ENCODE measurements at regions not wholly inside any gene's neighbourhood (a gene's known extent, or its start where the extent isn't known, plus 50 kb on each side); places are given as distances from the start of the nearest gene placed in this dataset.

DNA sequence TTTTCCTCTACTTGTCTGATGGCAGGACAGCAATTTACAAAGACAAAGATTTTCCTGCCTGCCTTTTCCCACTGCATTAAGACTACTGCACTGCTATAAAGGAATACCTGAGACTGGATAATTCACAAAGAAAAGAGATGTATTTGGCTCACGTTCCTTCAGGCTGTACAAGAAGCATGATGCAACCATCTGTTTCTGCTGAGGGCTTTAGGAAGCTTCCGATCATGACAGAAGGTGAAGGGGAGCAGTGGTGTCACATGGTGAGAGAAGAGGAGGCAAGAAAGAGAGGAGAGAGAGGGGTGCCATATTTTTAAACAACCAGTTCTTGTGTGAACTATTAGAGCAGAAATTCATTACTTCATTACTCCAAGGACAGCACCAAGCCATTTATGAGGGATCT lies 617.1 kb upstream of the HTR2C start:
- Histone ChIP-seq H3K9me3 (no peaks in the 10 kb centered on the region), H3K4me1 (no peaks in the 10 kb centered on the region), H3K4me3 (no peak overlapping the region), H3K27ac (no peak overlapping the region), H3K27me3 (no peaks in the 10 kb centered on the region), H3K36me3 (no peaks in the 10 kb centered on the region)
- 27% methylated on average over 2 of the region's 2 CpGs for WGBS (ENCODE audit: insufficient coverage, low coverage, low lambda C conversion rate, missing lambda C conversion rate)
- intact Hi-C loops (cut with DNase I): no loop called here
- DNase-seq: no peak
- TF ChIP-seq POLR2A (IDR thresholded peaks at IDR 0.05): no peak
- no peak for TF ChIP-seq CTCF (IDR thresholded peaks at IDR 0.05)
- no peak for ATAC-seq

DNA sequence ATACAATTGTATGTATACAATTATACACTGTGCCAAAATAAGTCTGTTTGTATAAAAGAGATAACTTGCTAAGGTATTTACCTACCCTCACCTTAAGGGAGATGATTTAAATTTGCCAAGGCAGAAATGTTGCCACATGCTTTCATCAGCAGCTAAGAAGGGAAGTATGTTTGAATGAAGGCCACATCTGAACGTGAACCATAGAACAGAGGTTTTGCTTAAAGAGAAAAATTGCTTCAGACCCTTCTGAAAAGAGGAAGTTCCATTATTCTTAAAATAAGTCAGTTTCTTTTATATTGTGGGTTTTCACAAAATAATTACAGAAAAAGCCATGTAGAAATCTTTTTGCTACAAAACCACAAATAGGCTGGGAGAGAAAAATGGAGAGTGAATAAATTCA lies 621.5 kb upstream of the HTR2C start:
- no peaks in the 10 kb centered on the region for H3K36me3 ChIP-seq
- DNase-seq (no peak), ATAC-seq (no peak)
- intact Hi-C loops (cut with DNase I): no loop called here
- TF ChIP-seq POLR2A (IDR thresholded peaks at IDR 0.05) (no peak), CTCF (IDR thresholded peaks at IDR 0.05) (no peak)
- H3K4me1 ChIP-seq: no peaks in the 10 kb centered on the region
- no peaks in the 10 kb centered on the region for H3K9me3 ChIP-seq
- WGBS (ENCODE audit: insufficient coverage, low coverage, low lambda C conversion rate, missing lambda C conversion rate): 10% methylated on average over 1 of the region's 1 CpG
- peaks cover 0 to 4% of the 10 kb centered on the region in 2 donors for H3K27me3 ChIP-seq
- H3K27ac ChIP-seq: no peak overlapping the region
- no peak overlapping the region for H3K4me3 ChIP-seq

DNA sequence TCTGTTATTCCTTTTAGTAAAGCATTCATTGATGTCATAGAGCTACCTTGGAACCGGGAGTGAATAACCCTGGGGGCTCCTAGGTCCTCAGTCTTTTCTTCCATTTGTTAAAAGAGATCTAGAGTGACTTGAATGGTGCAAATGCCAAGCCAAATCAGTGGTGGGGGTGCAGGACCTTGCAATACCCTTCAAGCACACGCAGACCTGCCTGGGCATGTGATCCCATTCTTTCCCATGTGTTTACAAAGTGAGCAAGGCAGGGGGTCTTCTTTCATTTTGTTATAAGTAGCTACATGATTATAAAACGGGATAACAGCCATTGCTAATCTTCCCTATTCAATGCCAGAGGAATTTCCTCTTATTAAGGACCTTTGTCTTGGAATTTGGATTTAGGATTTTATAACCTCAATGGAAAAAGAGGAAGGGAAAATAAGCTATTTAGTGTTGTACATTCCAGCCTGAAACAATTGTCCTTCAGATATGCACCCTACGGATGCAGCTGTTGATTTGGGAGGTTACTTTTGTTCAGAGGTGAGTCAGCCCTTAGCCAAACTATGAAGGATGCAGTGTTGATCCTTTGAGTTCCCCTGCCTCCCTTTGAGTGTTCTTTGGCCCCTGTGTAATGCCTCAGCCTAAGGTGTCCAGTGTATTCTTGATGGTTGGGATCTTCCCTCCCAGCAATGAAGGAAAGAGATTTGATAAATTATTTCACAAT lies 623.8 kb upstream of the HTR2C start:
- TF ChIP-seq POLR2A (IDR thresholded peaks at IDR 0.05): no peak
- no peak for TF ChIP-seq CTCF (IDR thresholded peaks at IDR 0.05)
- Histone ChIP-seq H3K36me3 (no peaks in the 10 kb centered on the region), H3K27me3 (peaks cover 0 to 4% of the 10 kb centered on the region in 2 donors), H3K4me1 (no peaks in the 10 kb centered on the region), H3K4me3 (no peak overlapping the region), H3K27ac (no peak overlapping the region), H3K9me3 (no peaks in the 10 kb centered on the region)
- ATAC-seq: no peak
- intact Hi-C loops (cut with DNase I): no loop called here
- WGBS (ENCODE audit: insufficient coverage, low coverage, low lambda C conversion rate, missing lambda C conversion rate): 15% methylated on average over 4 of the region's 4 CpGs
- no peak for DNase-seq

DNA sequence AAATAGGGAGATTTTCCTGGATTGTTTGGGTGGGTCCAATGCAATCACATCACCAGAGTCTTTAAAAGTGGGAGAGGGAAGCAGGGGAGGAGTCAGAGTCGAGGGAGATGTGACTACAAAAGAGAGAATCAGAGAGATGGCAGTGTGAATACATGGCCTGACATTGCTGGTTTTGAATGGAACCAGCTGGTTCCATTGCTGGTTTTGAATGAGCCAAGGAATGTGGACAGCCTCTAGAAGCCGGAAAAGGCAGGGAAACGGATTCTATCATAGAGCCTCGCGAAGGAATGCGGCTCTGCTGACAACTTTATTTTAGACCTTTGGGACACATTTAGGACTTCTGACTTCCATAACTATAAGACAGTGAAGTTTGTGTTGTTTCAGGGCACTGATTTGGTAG lies 627.0 kb upstream of the HTR2C start:
- Histone ChIP-seq H3K9me3 (no peaks in the 10 kb centered on the region), H3K36me3 (no peaks in the 10 kb centered on the region), H3K27me3 (peaks cover 0 to 4% of the 10 kb centered on the region in 2 donors), H3K4me3 (no peak overlapping the region), H3K4me1 (no peaks in the 10 kb centered on the region), H3K27ac (no peak overlapping the region)
- TF ChIP-seq CTCF (IDR thresholded peaks at IDR 0.05) (no peak), POLR2A (IDR thresholded peaks at IDR 0.05) (no peak)
- DNase-seq: no peak
- intact Hi-C loops (cut with DNase I): no loop called here
- 40% methylated on average over 2 of the region's 6 CpGs for WGBS (ENCODE audit: insufficient coverage, low coverage, low lambda C conversion rate, missing lambda C conversion rate)
- ATAC-seq: no peak

Measured in right lobe of liver (tissue), 6 donors.